ENCODE measurements at regions not wholly inside any gene's neighbourhood (a gene's known extent, or its start where the extent isn't known, plus 50 kb on each side); places are given as distances from the start of the nearest gene placed in this dataset.

DNA sequence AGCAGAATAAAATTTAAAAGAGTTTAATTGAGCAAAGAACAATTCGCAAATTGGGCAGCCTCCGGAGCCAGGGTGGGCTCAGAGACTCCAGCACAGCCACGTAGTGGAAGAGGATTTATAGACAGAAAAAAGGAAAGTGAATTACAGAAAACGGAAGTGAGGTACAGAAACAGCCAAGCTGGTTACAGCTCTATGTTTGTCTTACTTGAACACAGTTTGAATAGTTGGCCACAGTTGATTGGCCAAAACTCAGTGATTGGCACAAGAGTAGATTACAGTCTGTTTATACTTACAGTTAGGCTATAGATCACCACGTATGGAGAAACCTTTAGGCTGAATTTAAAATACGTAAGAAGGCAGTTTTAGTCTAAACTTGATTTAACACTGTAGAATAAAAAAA lies 78.8 kb upstream of the NEDD4L start:
- no peak overlapping the region for H3K27ac ChIP-seq

DNA sequence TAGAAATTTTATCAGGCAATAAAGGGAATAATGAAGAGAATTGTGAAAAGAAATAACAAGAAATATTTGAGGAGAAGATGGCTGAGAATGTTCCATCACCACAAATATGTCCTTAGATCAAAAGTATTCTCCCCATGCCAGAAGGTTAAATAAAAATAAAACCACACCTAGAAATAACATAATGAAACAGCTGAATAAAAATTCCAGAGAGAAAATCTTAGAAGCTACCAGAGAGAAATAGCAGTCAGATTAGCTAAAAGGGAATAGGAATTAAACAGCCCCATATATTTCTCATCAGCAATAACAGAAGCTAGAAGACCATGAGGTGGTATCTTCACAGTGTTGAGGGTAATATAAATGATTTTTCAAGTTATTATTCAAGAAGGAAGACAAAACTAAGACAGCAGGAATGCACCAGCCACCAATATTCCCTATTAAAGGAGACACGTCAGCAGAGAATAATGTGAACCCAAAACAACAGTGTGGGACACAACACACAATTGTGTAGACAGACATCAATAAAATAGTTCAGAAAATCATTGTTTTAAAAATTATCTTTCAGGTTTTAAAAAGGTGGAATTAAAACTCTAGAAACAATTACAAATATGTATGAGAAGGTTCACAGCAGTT lies 82.0 kb upstream of the NEDD4L start:
- Histone ChIP-seq H3K27ac (no peak overlapping the region), H3K9me3 (no peaks in the 10 kb centered on the region), H3K36me3 (no peaks in the 10 kb centered on the region), H3K27me3 (no peaks in the 10 kb centered on the region), H3K4me1 (no peaks in the 10 kb centered on the region), H3K4me3 (no peak overlapping the region)
- intact Hi-C loops (cut with DNase I), result no loop called here
- DNase-seq, result no peak
- no peak for TF ChIP-seq POLR2A (IDR thresholded peaks at IDR 0.05)
- TF ChIP-seq, protein P1, sequence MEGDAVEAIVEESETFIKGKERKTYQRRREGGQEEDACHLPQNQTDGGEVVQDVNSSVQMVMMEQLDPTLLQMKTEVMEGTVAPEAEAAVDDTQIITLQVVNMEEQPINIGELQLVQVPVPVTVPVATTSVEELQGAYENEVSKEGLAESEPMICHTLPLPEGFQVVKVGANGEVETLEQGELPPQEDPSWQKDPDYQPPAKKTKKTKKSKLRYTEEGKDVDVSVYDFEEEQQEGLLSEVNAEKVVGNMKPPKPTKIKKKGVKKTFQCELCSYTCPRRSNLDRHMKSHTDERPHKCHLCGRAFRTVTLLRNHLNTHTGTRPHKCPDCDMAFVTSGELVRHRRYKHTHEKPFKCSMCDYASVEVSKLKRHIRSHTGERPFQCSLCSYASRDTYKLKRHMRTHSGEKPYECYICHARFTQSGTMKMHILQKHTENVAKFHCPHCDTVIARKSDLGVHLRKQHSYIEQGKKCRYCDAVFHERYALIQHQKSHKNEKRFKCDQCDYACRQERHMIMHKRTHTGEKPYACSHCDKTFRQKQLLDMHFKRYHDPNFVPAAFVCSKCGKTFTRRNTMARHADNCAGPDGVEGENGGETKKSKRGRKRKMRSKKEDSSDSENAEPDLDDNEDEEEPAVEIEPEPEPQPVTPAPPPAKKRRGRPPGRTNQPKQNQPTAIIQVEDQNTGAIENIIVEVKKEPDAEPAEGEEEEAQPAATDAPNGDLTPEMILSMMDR (IDR thresholded peaks at IDR 0.05), result no peak
- 90 to 95% methylated on average over 1 of the region's 1 CpG for WGBS, 2 donors

More for the DNA sequence above, 78.8 kb upstream of the NEDD4L start:
- Histone ChIP-seq H3K4me3 (no peak overlapping the region), H3K36me3 (no peaks in the 10 kb centered on the region), H3K27me3 (no peaks in the 10 kb centered on the region), H3K4me1 (no peaks in the 10 kb centered on the region), H3K9me3 (no peaks in the 10 kb centered on the region)
- WGBS, 2 donors, result 83% methylated on average over 6 of the region's 6 CpGs
- TF ChIP-seq POLR2A (IDR thresholded peaks at IDR 0.05), result no peak
- TF ChIP-seq, protein P1 (IDR thresholded peaks at IDR 0.05), result no peak
- no peak for DNase-seq
- intact Hi-C loops (cut with DNase I), result no loop called here

DNA sequence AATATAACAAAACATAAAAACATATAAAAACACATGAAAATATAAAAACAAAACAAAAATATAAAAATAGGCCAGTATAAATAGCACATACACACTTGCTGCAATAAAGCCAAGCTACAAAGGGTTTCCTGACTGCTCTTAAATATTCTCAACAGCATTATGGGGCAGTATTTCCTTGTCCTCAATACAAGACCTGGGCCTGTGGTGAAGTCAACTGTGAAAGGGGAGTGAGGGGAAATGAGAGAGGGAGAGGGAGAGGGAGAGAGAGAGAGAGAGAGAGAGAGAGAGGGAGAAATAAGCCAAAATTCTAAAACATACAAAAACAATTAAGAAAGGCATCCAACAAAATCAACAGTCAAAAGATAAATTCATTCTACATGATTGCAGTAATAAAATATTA lies 82.6 kb upstream of the NEDD4L start:
- no peak overlapping the region for H3K27ac ChIP-seq
- TF ChIP-seq, protein P1 (IDR thresholded peaks at IDR 0.05), result no peak
- TF ChIP-seq POLR2A (IDR thresholded peaks at IDR 0.05), result no peak
- intact Hi-C loops (cut with DNase I), result no loop called here
- H3K4me3 ChIP-seq, result no peak overlapping the region
- no peaks in the 10 kb centered on the region for H3K27me3 ChIP-seq
- no peaks in the 10 kb centered on the region for H3K36me3 ChIP-seq
- no peaks in the 10 kb centered on the region for H3K4me1 ChIP-seq
- H3K9me3 ChIP-seq, result no peaks in the 10 kb centered on the region
- no peak for DNase-seq

DNA sequence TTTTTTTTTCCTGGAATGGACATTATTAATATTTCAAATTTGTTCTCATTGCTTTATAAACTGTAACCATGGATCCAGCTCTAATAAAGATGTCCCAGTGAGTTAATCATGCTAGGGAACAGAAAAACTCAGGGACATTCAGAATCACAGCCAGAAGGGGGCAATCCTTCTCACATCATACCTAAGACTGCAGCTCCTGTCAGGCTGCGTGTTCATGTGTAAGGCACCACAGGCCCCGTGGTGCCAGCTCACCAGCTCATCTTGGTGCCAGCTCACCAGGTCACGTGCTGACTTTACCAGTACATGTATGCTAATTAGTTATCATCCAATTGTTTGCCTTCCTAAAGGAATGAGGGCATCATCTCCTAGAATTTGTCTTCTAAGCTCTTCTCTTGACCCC lies 84.7 kb upstream of the NEDD4L start:
- intact Hi-C loops (cut with DNase I), result no loop called here
- H3K36me3 ChIP-seq, result no peaks in the 10 kb centered on the region
- no peaks in the 10 kb centered on the region for H3K27me3 ChIP-seq
- no peaks in the 10 kb centered on the region for H3K9me3 ChIP-seq
- no peak for DNase-seq
- WGBS, 2 donors, result 13 to 34% methylated on average over 2 to 3 of the region's 3 CpGs
- no peak overlapping the region for H3K27ac ChIP-seq
- no peak overlapping the region for H3K4me3 ChIP-seq
- TF ChIP-seq, protein P1 (IDR thresholded peaks at IDR 0.05), result peak in 3 of 6 experiments; percentile 7 to 57 (median 30)
- no peak for TF ChIP-seq POLR2A (IDR thresholded peaks at IDR 0.05)
- H3K4me1 ChIP-seq, result no peaks in the 10 kb centered on the region

DNA sequence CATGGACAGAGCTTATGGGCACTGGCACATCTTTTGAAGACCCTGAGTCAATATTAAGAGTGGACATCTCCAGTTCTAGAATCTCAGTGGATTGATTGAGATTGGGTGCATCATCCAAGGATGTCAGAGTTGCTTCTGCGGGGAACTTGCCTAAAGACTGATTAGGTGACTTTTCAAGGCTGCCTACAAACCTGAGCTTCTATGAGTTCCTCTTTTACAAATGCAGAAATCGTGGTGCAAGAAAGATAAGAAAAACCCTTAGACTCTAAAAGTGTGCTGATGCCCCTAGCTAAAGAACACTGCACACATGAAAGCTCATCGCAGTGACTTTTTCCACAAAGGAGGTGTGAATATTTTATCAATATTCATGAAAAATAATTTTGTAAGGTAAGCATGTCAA lies 86.8 kb upstream of the NEDD4L start:
- TF ChIP-seq POLR2A (IDR thresholded peaks at IDR 0.05), result no peak
- TF ChIP-seq, protein P1 (IDR thresholded peaks at IDR 0.05), result no peak
- no peak overlapping the region for H3K27ac ChIP-seq
- no peaks in the 10 kb centered on the region for H3K36me3 ChIP-seq
- no peak overlapping the region for H3K4me3 ChIP-seq
- WGBS, 2 donors, result 81 to 82% methylated on average over 3 of the region's 3 CpGs
- H3K27me3 ChIP-seq, result no peaks in the 10 kb centered on the region
- peaks cover 3 to 6% (median 3%) of the 10 kb centered on the region in 3 donors for H3K4me1 ChIP-seq
- intact Hi-C loops (cut with DNase I), result no loop called here
- no peak for DNase-seq
- H3K9me3 ChIP-seq, result no peaks in the 10 kb centered on the region

Measured in esophagus squamous epithelium (tissue), 5 donors.